ENCODE measurements at regions not wholly inside any gene's neighbourhood (a gene's known extent, or its start where the extent isn't known, plus 50 kb on each side); places are given as distances from the start of the nearest gene placed in this dataset.

- TF ChIP-seq CTCF (IDR thresholded peaks at IDR 0.05; ENCODE audit: low read length) (no peak), EZH2 (IDR thresholded peaks at IDR 0.05; ENCODE audit: borderline replicate concordance, low read length) (no peak)
These were observed 136.8 kb downstream of the KIT start for GRCh38 chr4:54794579-54794978.
